SK-N-SH (cell line): ENCODE measurements at regions not wholly inside any gene's neighbourhood (a gene's known extent, or its start where the extent isn't known, plus 50 kb on each side); places are given as distances from the start of the nearest gene placed in this dataset.
A peak's percentile ranks its signal among the peaks of the same experiment; 100 is the strongest.
"Not testable (repeated sequence)": the region's sequence is repeated elsewhere in the genome, so short reads cannot be mapped to it uniquely, and the experiment has no call there.

ENCODE experiments used
- CTCF ChIA-PET: fragments of 300-600, 350-600 bp; formaldehyde crosslinking; extraction: SDS; loops from one replicate; lab custom pipeline; 2021; lab: Yijun Ruan, JAX
- POLR2A ChIA-PET: fragments of 350-600 bp; sonication (Branson Sonifier 250); formaldehyde crosslinking; extraction: SDS; loops from one replicate; lab custom pipeline; 2020; ENCODE audit warnings: antibody characterized with exemption, inconsistent platforms; lab: Yijun Ruan, JAX
- DNase-seq: peaks from one replicate; pipeline ENCODE4 v3.0.0; 2012
- H2AFZ ChIP-seq: fragments of 200-600 bp; sonication (generic); 2 replicates; pipeline ENCODE4 v1.8.1; 2016; ENCODE audit warnings: antibody characterized with exemption, mild to moderate bottlenecking, low read depth
- H3F3A ChIP-seq: fragments of 200-600 bp; sonication (generic); replicated peaks from 2 replicates; pipeline ENCODE3; 2016; ENCODE audit warnings: antibody characterized with exemption, mild to moderate bottlenecking; ENCODE audit not compliant: insufficient read depth
- H3K27ac ChIP-seq, 2 experiments: fragments of 200-500 bp in 1 of 2; fragments of 200-600 bp in 1 of 2; sonication (Bioruptor generic) in 1 of 2; sonication (generic), shearing (Covaris generic) in 1 of 2; 2 replicates each; pipeline versions ENCODE4 v1.5.1 to v1.6.1; 2014 to 2016; ENCODE audit warnings: low read depth in 2 of 2, inconsistent platforms in 1 of 2, low read length in 1 of 2, mild to moderate bottlenecking in 1 of 2, mixed read lengths in 1 of 2
- H3K27me3 ChIP-seq: fragments of 200-600 bp; sonication (generic), shearing (Covaris generic); 2 replicates; pipeline ENCODE4 v1.6.1; 2016; ENCODE audit warnings: mixed run types; ENCODE audit not compliant: insufficient read depth
- H3K36me3 ChIP-seq, 2 experiments: fragments of 200-500 bp in 1 of 2; fragments of 200-600 bp in 1 of 2; sonication (Bioruptor generic) in 1 of 2; sonication (generic) in 1 of 2; replicated peaks in 1 of 2; 2 replicates each; pipeline versions ENCODE3 to v1.5.1; 2014 to 2016; ENCODE audit warnings: low read length in 1 of 2, mild to moderate bottlenecking in 1 of 2; ENCODE audit not compliant: insufficient read depth in 2 of 2, control insufficient read depth in 1 of 2
- H3K4me1 ChIP-seq, 2 experiments: fragments of 200-500 bp in 1 of 2; fragments of 200-600 bp in 1 of 2; sonication (Bioruptor generic) in 1 of 2; sonication (generic), shearing (Covaris generic) in 1 of 2; 2 replicates each; pipeline versions ENCODE4 v1.5.1 to v1.6.1; 2014 to 2016; ENCODE audit warnings: low read depth in 1 of 2, low read length in 1 of 2, mixed run types in 1 of 2; ENCODE audit not compliant: insufficient read depth in 2 of 2, control insufficient read depth in 1 of 2
- H3K4me2 ChIP-seq: fragments of 200-600 bp; sonication (generic), shearing (Covaris generic); 2 replicates; pipeline ENCODE4 v1.6.1; 2017; ENCODE audit warnings: mixed run types
- H3K4me3 ChIP-seq, 2 experiments: fragments of 200-500 bp in 1 of 2; fragments of 200-600 bp in 1 of 2; sonication (Bioruptor generic) in 1 of 2; sonication (generic), shearing (Covaris generic) in 1 of 2; 2 replicates each; pipeline versions ENCODE4 v1.5.1 to v1.8.1; 2014 to 2016; ENCODE audit warnings: low read depth in 2 of 2, inconsistent platforms in 1 of 2, low read length in 1 of 2, mild to moderate bottlenecking in 1 of 2, mixed read lengths in 1 of 2, moderate library complexity in 1 of 2
- H3K79me2 ChIP-seq: fragments of 200-600 bp; sonication (generic); 2 replicates; pipeline ENCODE4 v1.8.1; 2017; ENCODE audit warnings: mild to moderate bottlenecking; ENCODE audit not compliant: insufficient read depth
- H3K9ac ChIP-seq: fragments of 200-600 bp; sonication (generic); 2 replicates; pipeline ENCODE4 v1.6.1; 2017; ENCODE audit warnings: mixed run types
- H3K9me2 ChIP-seq: fragments of 200-600 bp; sonication (generic); 2 replicates; pipeline ENCODE4 v1.6.1; 2017; ENCODE audit warnings: mixed run types
- H3K9me3 ChIP-seq: fragments of 200-600 bp; sonication (generic); 2 replicates; pipeline ENCODE4 v1.6.1; 2017; ENCODE audit warnings: mixed run types, mild to moderate bottlenecking, moderate library complexity
- H4K20me1 ChIP-seq: fragments of 200-600 bp; sonication (generic); 2 replicates; pipeline ENCODE4 v1.6.1; 2017; ENCODE audit warnings: mild to moderate bottlenecking, mixed run types; ENCODE audit not compliant: insufficient read depth
- CTCF ChIP-seq: fragments of 200-600 bp; sonication (generic); IDR thresholded peaks from 2 replicates; pipeline ENCODE4 v1.6.1; 2017; ENCODE audit warnings: antibody characterized with exemption, mild to moderate bottlenecking, moderate library complexity
- ELF1 ChIP-seq: IDR thresholded peaks from 2 replicates; pipeline ENCODE4 v1.4.0; 2012
- EP300 ChIP-seq, 2 experiments: IDR thresholded peaks; 2 replicates each; pipeline versions ENCODE4 v1.4.0 to v1.6.1; 2012; ENCODE audit warnings: borderline replicate concordance in 1 of 2, low read depth in 1 of 2, low read length in 1 of 2
- GABPA ChIP-seq: IDR thresholded peaks from 2 replicates; pipeline ENCODE4 v1.4.0; 2012; ENCODE audit warnings: low read depth, mild to moderate bottlenecking
- GATA2 ChIP-seq: sonication (generic); formaldehyde crosslinking; IDR thresholded peaks from 2 replicates; pipeline ENCODE4 v1.5.0; 2020; ENCODE audit warnings: mild to moderate bottlenecking, missing genetic modification reagents
- IRF3 ChIP-seq: fragments of 150-350 bp; IDR thresholded peaks from 2 replicates; pipeline ENCODE4 v1.6.1; 2016; ENCODE audit warnings: mild to moderate bottlenecking, low read depth, low read length
- JUND ChIP-seq: IDR thresholded peaks from 2 replicates; pipeline ENCODE4 v1.4.0; 2012
- MAX ChIP-seq: IDR thresholded peaks from 2 replicates; pipeline ENCODE4 v1.4.0; 2012; ENCODE audit warnings: low read depth
- MEF2A ChIP-seq: IDR thresholded peaks from 2 replicates; pipeline ENCODE4 v1.4.0; 2012; ENCODE audit warnings: low read depth, borderline replicate concordance
- NFIC ChIP-seq: IDR thresholded peaks from 2 replicates; pipeline ENCODE4 v1.4.0; 2012; ENCODE audit warnings: borderline replicate concordance
- NRF1 ChIP-seq: IDR thresholded peaks from 2 replicates; pipeline ENCODE4 v1.6.1; 2012; ENCODE audit warnings: low read depth, mild to moderate bottlenecking, low read length
- RCOR1 ChIP-seq: fragments of 150-350 bp; IDR thresholded peaks from 2 replicates; pipeline ENCODE4 v1.6.1; 2017; ENCODE audit warnings: antibody characterized with exemption, low read length
- RFX5 ChIP-seq: IDR thresholded peaks from 2 replicates; pipeline ENCODE4 v1.6.1; 2012; ENCODE audit warnings: mild to moderate bottlenecking, improper control_type of control experiment, low read length
- SMC3 ChIP-seq: IDR thresholded peaks from 2 replicates; pipeline ENCODE4 v1.6.1; 2012; ENCODE audit warnings: low read depth, low read length, improper control_type of control experiment
- TEAD4 ChIP-seq: IDR thresholded peaks from 2 replicates; pipeline ENCODE4 v1.4.0; 2012; ENCODE audit warnings: mild to moderate bottlenecking, borderline replicate concordance; ENCODE audit not compliant: insufficient read depth
- USF2 ChIP-seq: fragments of 150-350 bp; IDR thresholded peaks from 2 replicates; pipeline ENCODE4 v1.6.1; 2017; ENCODE audit warnings: antibody characterized with exemption, low read length, low read depth, borderline replicate concordance
- WGBS: methylation state at CpG from one replicate; pipeline ENCODE4 v1.1.6; 2017; ENCODE audit warnings: low lambda C conversion rate; 5-methylcytosine and 5-hydroxymethylcytosine counted together
- TF ChIP-seq, protein P1 (sequence below): IDR thresholded peaks from 2 replicates; pipeline ENCODE4 v1.4.0; 2012; ENCODE audit warnings: low read depth, borderline replicate concordance

DNA sequence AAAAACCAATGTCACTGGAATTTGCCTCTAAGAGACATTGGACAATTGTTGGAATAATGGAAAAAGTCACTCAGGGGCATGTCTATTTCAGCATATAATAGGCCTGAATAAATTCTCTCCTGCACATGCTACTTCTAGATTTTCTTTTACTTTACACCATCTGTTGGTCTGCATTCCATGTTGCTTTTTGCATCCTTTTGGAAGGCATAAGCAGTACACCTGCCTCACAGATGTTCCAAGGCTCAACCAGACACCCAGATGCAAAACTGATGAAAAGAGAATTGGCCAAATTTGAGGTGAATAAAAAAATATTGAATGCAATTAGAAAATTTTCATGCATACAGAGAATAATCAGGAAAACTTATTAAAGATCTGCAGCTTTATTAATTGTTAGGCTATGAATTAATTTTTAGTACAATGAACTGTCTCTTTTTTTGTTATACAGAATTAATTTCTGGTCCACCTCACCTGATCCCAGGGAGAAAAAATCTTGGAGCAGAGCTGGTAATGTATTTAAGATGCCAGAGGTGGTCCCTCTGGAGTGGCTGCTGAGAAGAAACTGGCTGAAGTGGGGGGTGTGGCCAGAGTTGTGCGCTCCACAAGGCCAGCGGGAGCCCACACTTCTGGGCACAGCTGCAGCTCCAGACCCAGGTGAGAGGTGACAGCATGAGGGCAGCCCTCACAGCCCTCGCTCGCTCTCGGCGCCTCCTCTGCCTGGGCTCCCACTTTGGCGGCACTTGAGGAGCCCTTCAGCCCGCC, 778.6 kb downstream of the CDH11 start (continued):
- TF ChIP-seq GABPA (no peak), NRF1 (no peak), RFX5 (no peak), MAX (no peak), ELF1 (no peak)

DNA sequence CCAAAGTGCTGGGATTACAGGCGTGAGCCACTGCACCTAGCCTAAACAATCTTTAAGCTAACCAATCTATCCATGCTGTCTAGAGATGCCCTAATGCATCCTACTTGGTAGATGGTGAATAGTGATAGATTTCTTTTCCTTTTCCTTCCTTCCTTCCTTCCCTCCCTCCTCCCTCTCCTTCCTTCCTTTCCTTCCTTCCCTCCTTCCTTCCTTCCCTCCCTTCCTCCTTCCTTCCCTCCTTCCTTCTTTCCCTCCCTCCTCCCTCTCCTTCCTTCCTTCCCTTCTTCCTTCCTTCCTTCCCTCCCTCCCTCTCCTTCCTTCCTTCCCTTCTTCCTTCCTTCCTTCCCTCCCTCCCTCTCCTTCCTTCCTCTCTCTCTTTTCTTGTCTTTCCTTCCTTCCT, 780.5 kb downstream of the CDH11 start:
- CTCF ChIA-PET, H4K20me1 ChIP-seq, H3K79me2 ChIP-seq, DNase-seq, POLR2A ChIA-PET, H3K9me3 ChIP-seq, H3K9me2 ChIP-seq, H3K9ac ChIP-seq, H3K36me3 ChIP-seq, H3K27ac ChIP-seq, H3K4me2 ChIP-seq, H2AFZ ChIP-seq, H3K4me1 ChIP-seq, H3K27me3 ChIP-seq, H3K4me3 ChIP-seq: not testable (repeated sequence)
- 77% methylated on average over 1 of the region's 1 CpG for WGBS
- H3F3A ChIP-seq = peaks cover 13% of the 10 kb centered on the region

DNA sequence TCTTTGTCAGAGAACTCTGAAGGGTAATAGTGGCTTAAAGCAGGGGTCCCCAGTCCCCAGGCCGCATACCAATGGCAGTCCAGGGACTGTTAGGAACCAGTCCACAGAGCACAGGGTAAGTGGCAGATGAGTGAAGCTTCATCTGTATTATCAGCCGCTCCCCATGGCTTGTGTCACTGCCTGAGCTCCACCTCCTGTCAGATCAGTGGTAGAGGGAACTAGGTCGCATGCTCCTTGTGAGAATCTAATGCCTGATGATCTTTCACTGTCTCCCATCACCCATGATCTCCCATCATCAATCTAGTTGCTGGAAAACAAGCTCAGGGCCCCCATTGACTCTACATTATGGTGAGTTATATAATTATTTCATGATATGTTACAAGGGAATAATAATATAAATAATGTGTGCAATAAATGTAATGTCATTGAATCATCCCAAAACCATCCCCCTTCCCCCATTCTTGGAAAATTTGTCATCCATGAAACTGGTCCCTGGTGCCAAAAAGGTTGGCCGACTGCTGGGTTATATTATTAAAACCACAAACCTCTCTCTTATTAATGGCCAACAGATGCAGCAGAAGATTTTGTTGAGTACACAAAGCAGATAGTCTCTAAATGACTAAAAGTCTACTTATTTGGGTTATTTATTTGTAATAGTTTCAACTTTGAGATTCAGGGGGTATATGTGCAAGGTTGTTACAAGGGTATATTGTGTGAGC, 782.7 kb downstream of the CDH11 start:
- Histone ChIP-seq H3K9ac (no peak overlapping the region), H3K4me1 (no peaks in the 10 kb centered on the region; a peak in 1 of 4 replicates), H2AFZ (no peak overlapping the region), H3K4me2 (peak overlapping the region; percentile 30; the same call in 1 of the 2 replicates), H3K27me3 (no peaks in the 10 kb centered on the region), H3K27ac (peak overlapping the region in 1 of 2 experiments; percentile 83; a peak in 2 of 4 replicates), H4K20me1 (no peaks in the 10 kb centered on the region), H3F3A (peaks cover 13% of the 10 kb centered on the region), H3K79me2 (no peaks in the 10 kb centered on the region), H3K9me2 (no peaks in the 10 kb centered on the region), H3K4me3 (no peak overlapping the region), H3K9me3 (no peaks in the 10 kb centered on the region), H3K36me3 (no peaks in the 10 kb centered on the region)
- POLR2A ChIA-PET = no interaction called here
- WGBS = 54% methylated on average over 3 of the region's 4 CpGs
- DNase-seq = no peak
- CTCF ChIA-PET = no interaction called here
- peak; percentile 92 for TF ChIP-seq JUND
- no peak for TF ChIP-seq IRF3
- TF ChIP-seq RFX5 = no peak
- TF ChIP-seq ELF1 = no peak
- TF ChIP-seq, protein P1, sequence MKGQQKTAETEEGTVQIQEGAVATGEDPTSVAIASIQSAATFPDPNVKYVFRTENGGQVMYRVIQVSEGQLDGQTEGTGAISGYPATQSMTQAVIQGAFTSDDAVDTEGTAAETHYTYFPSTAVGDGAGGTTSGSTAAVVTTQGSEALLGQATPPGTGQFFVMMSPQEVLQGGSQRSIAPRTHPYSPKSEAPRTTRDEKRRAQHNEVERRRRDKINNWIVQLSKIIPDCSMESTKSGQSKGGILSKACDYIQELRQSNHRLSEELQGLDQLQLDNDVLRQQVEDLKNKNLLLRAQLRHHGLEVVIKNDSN = no peak
- TF ChIP-seq GATA2 (CRISPR knock-in tag) = no peak
- TF ChIP-seq EP300 (IDR thresholded peaks at IDR 0.05; ENCODE audit: borderline replicate concordance in 1 of 2, low read depth in 1 of 2, low read length in 1 of 2) = peak in 1 of 2 experiments; percentile 96; a peak in 2 of 4 replicates
- TF ChIP-seq NFIC = peak; percentile 97
- no peak for TF ChIP-seq USF2
- TF ChIP-seq RCOR1 = no peak
- no peak for TF ChIP-seq CTCF
- TF ChIP-seq MEF2A = peak; percentile 66; the same call in 1 of the 2 replicates
- no peak for TF ChIP-seq MAX
- TF ChIP-seq GABPA = no peak
- TF ChIP-seq NRF1 = no peak
- TF ChIP-seq TEAD4 = peak; percentile 93
- no peak for TF ChIP-seq SMC3
